Thyroid gland (tissue), 4 donors: ENCODE measurements at regions not wholly inside any gene's neighbourhood (a gene's known extent, or its start where the extent isn't known, plus 50 kb on each side); places are given as distances from the start of the nearest gene placed in this dataset.

Source experiments
- DNase-seq, 2 donors: peaks; one replicate each; pipeline ENCODE4 v3.0.0-alpha.2; 2019
- H3K27ac ChIP-seq, 3 donors: fragments of 200-600 bp; sonication (generic); 1 replicate in 2 of 3; 2 replicates in 1 of 3; pipeline ENCODE4 v1.5.1; 2016 to 2019; ENCODE audit warnings: mild to moderate bottlenecking in 1 of 3, moderate library complexity in 1 of 3
- H3K27me3 ChIP-seq: fragments of 200-600 bp; sonication (generic); one replicate; pipeline ENCODE4 v1.5.1; 2019
- H3K36me3 ChIP-seq, 2 donors: fragments of 200-600 bp; sonication (generic); one replicate each; pipeline ENCODE4 v1.5.1; 2016 to 2019
- H3K4me1 ChIP-seq, 2 donors: fragments of 200-600 bp; sonication (generic); one replicate each; pipeline ENCODE4 v1.5.1; 2017 to 2019
- H3K4me3 ChIP-seq, 3 donors: fragments of 200-600 bp; sonication (generic); replicated peaks in 1 of 3; 1 replicate in 2 of 3; 2 replicates in 1 of 3; pipeline ENCODE4 v1.5.1; 2016; ENCODE audit warnings: mild to moderate bottlenecking in 1 of 3
- H3K9me3 ChIP-seq: fragments of 200-600 bp; sonication (generic); one replicate; pipeline ENCODE4 v1.5.1; 2017
- CTCF ChIP-seq, 6 experiments: fragments of 200-600 bp in 3 of 6; fragments of 450-650 bp in 3 of 6; sonication (generic) in 3 of 6; IDR thresholded peaks; one replicate each; pipeline ENCODE4 v1.5.1; 2016 to 2019; ENCODE audit warnings: antibody characterized with exemption in 6 of 6, mild to moderate bottlenecking in 2 of 6, inconsistent platforms in 1 of 6, moderate library complexity in 1 of 6
- POLR2A ChIP-seq, 2 donors: fragments of 450-650 bp; IDR thresholded peaks; one replicate each; pipeline ENCODE4 v1.6.1; 2017; ENCODE audit warnings: antibody characterized with exemption in 2 of 2, mild to moderate bottlenecking in 2 of 2, moderate library complexity in 1 of 2
- WGBS, 2 donors: methylation state at CpG; one replicate each; pipeline ENCODE4 v1.1.5; 2017; 5-methylcytosine and 5-hydroxymethylcytosine counted together
- intact Hi-C: fragments of 100-400 bp; cut with DNase I; formaldehyde crosslinking; loops from one replicate; pipeline ENCODE4 v1.15.1; 2023

GRCh38 chr11:92594251-92594650 is 369.6 kb downstream of the FAT3 start:
- Histone ChIP-seq H3K4me3 (no peak overlapping the region), H3K9me3 (no peaks in the 10 kb centered on the region), H3K27ac (no peak overlapping the region), H3K27me3 (no peaks in the 10 kb centered on the region), H3K36me3 (no peaks in the 10 kb centered on the region), H3K4me1 (no peaks in the 10 kb centered on the region)
- no peak for DNase-seq
- TF ChIP-seq CTCF (IDR thresholded peaks at IDR 0.05) (no peak), POLR2A (IDR thresholded peaks at IDR 0.05) (no peak)
- intact Hi-C loops: no loop called here

- no peak for TF ChIP-seq POLR2A (IDR thresholded peaks at IDR 0.05)
- no peak for TF ChIP-seq CTCF (IDR thresholded peaks at IDR 0.05)
- Histone ChIP-seq H3K36me3 (no peaks in the 10 kb centered on the region), H3K27ac (no peak overlapping the region), H3K27me3 (no peaks in the 10 kb centered on the region), H3K9me3 (no peaks in the 10 kb centered on the region), H3K4me1 (no peaks in the 10 kb centered on the region), H3K4me3 (no peak overlapping the region)
- DNase-seq: no peak
- WGBS, 2 donors: 65 to 76% methylated on average over 1 of the region's 1 CpG
- intact Hi-C loops: no loop called here
Observed at GRCh38 chr11:92595052-92595451, 370.4 kb downstream of the FAT3 start.

- Histone ChIP-seq H3K27ac (no peak overlapping the region), H3K36me3 (no peaks in the 10 kb centered on the region), H3K9me3 (no peaks in the 10 kb centered on the region), H3K4me1 (no peaks in the 10 kb centered on the region), H3K4me3 (no peak overlapping the region), H3K27me3 (no peaks in the 10 kb centered on the region)
- DNase-seq: no peak
- intact Hi-C loops: no loop called here
- WGBS, 2 donors: 74 to 85% methylated on average over 1 of the region's 1 CpG
- TF ChIP-seq CTCF (IDR thresholded peaks at IDR 0.05): no peak
- TF ChIP-seq POLR2A (IDR thresholded peaks at IDR 0.05): no peak
Observed at GRCh38 chr11:92596596-92597317, 372.1 kb downstream of the FAT3 start.

GRCh38 chr11:92601048-92601447 is 368.4 kb upstream of the MTNR1B start:
- H3K4me1 ChIP-seq: no peaks in the 10 kb centered on the region
- no peak for DNase-seq
- H3K36me3 ChIP-seq: no peaks in the 10 kb centered on the region
- TF ChIP-seq POLR2A (IDR thresholded peaks at IDR 0.05) (no peak), CTCF (IDR thresholded peaks at IDR 0.05) (no peak)
- no peaks in the 10 kb centered on the region for H3K9me3 ChIP-seq
- no peak overlapping the region for H3K4me3 ChIP-seq
- intact Hi-C loops: no loop called here
- 92 to 95% methylated on average over 4 of the region's 4 CpGs for WGBS, 2 donors
- H3K27me3 ChIP-seq: no peaks in the 10 kb centered on the region
- H3K27ac ChIP-seq: no peak overlapping the region

- TF ChIP-seq CTCF (IDR thresholded peaks at IDR 0.05) (no peak), POLR2A (IDR thresholded peaks at IDR 0.05) (no peak)
- WGBS, 2 donors: 90% methylated on average over 2 of the region's 2 CpGs
- Histone ChIP-seq H3K27ac (no peak overlapping the region), H3K36me3 (no peaks in the 10 kb centered on the region), H3K4me1 (no peaks in the 10 kb centered on the region), H3K27me3 (no peaks in the 10 kb centered on the region), H3K4me3 (no peak overlapping the region), H3K9me3 (no peaks in the 10 kb centered on the region)
- intact Hi-C loops: no loop called here
- DNase-seq: no peak
Observed at GRCh38 chr11:92605667-92606066, 363.8 kb upstream of the MTNR1B start.
